PFSK-1 (cell line): ENCODE measurements at regions not wholly inside any gene's neighbourhood (a gene's known extent, or its start where the extent isn't known, plus 50 kb on each side); places are given as distances from the start of the nearest gene placed in this dataset.

Source experiments
- FOXP2 ChIP-seq: optimal IDR thresholded peaks from 2 replicates; pipeline ENCODE3; 2011; ENCODE audit warnings: borderline replicate concordance, control low read depth, inconsistent platforms; ENCODE audit not compliant: insufficient read depth; ENCODE audit errors: extremely low read length, extremely low read depth
- POLR2AphosphoS5 ChIP-seq: IDR thresholded peaks from 2 replicates; pipeline ENCODE4 v1.6.1; 2012; ENCODE audit warnings: low read depth, mild to moderate bottlenecking, control low read depth, low read length, moderate library complexity
- SIN3A ChIP-seq: IDR thresholded peaks from 2 replicates; pipeline ENCODE4 v1.6.1; 2012; ENCODE audit warnings: mild to moderate bottlenecking, low read length, moderate library complexity, borderline replicate concordance; ENCODE audit not compliant: insufficient read depth
- TAF1 ChIP-seq: IDR thresholded peaks from 2 replicates; pipeline ENCODE4 v1.6.1; 2012; ENCODE audit warnings: low read length, control low read depth, borderline replicate concordance; ENCODE audit not compliant: insufficient read depth
- TF ChIP-seq, protein P1 (sequence below), 2 experiments: IDR thresholded peaks; 2 replicates each; pipeline versions ENCODE4 v1.6.1 to v1.8.0; 2011 to 2012; ENCODE audit warnings: low read depth in 2 of 2, low read length in 2 of 2, control low read depth in 1 of 2, inconsistent platforms in 1 of 2, mild to moderate bottlenecking in 1 of 2, moderate library complexity in 1 of 2; ENCODE audit not compliant: insufficient read depth in 1 of 2

DNA sequence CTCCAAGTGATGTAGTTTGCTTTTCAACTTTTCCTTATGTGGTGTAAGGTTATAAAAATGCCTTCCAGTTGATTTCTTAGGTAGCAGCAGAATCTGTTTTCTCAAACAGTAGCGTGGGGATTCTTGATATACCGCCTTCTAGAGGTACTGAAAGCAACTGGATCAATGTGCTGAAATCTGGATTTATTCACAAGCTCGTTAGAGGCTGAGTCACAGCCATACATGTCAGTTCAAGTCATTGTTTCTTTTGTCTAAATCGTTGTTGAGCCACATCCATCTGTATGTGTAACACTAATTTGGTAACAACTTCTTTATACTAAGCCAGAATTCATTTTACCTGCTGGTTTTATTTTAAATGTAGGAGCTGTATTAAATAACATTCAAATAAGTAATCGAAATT, 200.0 kb upstream of the MAD2L1 start:
- no peak for TF ChIP-seq TAF1
- no peak for TF ChIP-seq SIN3A
- no peak for TF ChIP-seq FOXP2
- TF ChIP-seq, protein P1, sequence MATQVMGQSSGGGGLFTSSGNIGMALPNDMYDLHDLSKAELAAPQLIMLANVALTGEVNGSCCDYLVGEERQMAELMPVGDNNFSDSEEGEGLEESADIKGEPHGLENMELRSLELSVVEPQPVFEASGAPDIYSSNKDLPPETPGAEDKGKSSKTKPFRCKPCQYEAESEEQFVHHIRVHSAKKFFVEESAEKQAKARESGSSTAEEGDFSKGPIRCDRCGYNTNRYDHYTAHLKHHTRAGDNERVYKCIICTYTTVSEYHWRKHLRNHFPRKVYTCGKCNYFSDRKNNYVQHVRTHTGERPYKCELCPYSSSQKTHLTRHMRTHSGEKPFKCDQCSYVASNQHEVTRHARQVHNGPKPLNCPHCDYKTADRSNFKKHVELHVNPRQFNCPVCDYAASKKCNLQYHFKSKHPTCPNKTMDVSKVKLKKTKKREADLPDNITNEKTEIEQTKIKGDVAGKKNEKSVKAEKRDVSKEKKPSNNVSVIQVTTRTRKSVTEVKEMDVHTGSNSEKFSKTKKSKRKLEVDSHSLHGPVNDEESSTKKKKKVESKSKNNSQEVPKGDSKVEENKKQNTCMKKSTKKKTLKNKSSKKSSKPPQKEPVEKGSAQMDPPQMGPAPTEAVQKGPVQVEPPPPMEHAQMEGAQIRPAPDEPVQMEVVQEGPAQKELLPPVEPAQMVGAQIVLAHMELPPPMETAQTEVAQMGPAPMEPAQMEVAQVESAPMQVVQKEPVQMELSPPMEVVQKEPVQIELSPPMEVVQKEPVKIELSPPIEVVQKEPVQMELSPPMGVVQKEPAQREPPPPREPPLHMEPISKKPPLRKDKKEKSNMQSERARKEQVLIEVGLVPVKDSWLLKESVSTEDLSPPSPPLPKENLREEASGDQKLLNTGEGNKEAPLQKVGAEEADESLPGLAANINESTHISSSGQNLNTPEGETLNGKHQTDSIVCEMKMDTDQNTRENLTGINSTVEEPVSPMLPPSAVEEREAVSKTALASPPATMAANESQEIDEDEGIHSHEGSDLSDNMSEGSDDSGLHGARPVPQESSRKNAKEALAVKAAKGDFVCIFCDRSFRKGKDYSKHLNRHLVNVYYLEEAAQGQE (IDR thresholded peaks at IDR 0.05; ENCODE audit: insufficient read depth in 1 of 2, low read depth in 2 of 2, low read length in 2 of 2), result no peak
- TF ChIP-seq POLR2AphosphoS5, result no peak

- TF ChIP-seq FOXP2 (no peak), SIN3A (no peak)
Observed at GRCh38 chr4:120263618-120264017, 197.0 kb upstream of the MAD2L1 start.

DNA sequence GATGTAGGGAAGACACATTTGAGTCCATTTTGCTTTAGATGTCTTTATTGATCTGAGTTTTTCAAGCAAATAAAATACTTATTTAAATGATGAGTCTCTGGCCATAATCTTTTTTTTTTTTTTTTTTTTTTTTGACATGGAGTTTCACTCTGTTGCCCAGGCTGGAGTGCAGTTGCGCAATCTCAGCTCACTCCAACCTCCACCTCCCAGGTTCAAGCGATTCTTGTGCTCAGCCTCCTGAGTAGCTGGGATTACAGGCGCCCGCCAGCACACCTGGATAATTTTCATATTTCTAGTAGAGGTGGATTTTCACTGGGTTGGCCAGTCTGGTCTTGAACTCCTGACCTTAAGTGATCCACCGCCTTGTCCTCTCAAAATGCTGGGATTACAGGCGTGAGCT, 194.5 kb upstream of the MAD2L1 start:
- TF ChIP-seq TAF1, result no peak
- no peak for TF ChIP-seq SIN3A
- TF ChIP-seq POLR2AphosphoS5, result no peak
- TF ChIP-seq FOXP2, result no peak
- TF ChIP-seq, protein P1 (IDR thresholded peaks at IDR 0.05; ENCODE audit: insufficient read depth in 1 of 2, low read depth in 2 of 2, low read length in 2 of 2), result no peak

GRCh38 chr4:120238277-120238973, 171.8 kb upstream of the MAD2L1 start:
- TF ChIP-seq POLR2AphosphoS5 (no peak), FOXP2 (no peak), TAF1 (no peak), SIN3A (no peak)
- TF ChIP-seq, protein P1 (IDR thresholded peaks at IDR 0.05; ENCODE audit: insufficient read depth in 1 of 2, low read depth in 2 of 2, low read length in 2 of 2), result no peak

GRCh38 chr4:120236873-120237272, 170.2 kb upstream of the MAD2L1 start:
- TF ChIP-seq FOXP2 (no peak), POLR2AphosphoS5 (no peak), TAF1 (no peak), SIN3A (no peak)
- TF ChIP-seq, protein P1 (IDR thresholded peaks at IDR 0.05; ENCODE audit: insufficient read depth in 1 of 2, low read depth in 2 of 2, low read length in 2 of 2), result no peak
